ENCODE measurements at regions not wholly inside any gene's neighbourhood (a gene's known extent, or its start where the extent isn't known, plus 50 kb on each side); places are given as distances from the start of the nearest gene placed in this dataset.

DNA sequence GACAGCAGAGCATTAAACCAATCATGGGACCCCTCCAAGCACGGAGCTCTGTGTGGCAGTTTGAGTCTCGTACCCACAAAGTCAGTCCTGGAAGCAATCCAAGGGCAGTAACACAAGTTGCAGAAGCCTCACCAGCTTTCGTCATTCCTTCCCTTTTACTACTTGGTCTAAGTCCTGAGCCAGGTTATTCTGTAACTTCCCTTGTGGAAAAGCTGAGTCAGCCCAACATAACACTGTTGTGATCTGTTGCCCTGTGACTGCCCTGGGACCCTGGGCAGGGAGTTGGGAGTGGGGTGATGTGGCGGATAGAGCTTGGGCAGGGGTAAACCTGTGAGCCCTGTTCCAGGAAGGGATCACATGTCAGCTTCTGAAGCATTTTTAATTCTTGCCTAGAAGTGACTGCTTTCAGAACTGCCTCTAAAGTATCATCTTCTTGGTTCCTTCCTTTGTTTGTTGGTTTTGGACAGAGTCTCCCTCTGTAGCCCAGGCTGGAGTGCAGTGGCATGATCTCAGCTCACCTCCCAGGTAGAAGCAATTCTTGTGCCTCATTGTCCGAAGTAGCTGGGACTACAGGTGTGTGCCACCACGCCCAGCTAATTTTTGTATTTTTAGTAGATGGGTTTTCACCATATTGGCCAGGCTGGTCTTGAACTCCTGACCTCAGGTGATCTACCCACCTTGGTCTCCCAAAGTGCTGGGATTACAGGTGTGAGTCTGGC is 183.7 kb upstream of the JAG1 start:
- TF ChIP-seq, protein P1, sequence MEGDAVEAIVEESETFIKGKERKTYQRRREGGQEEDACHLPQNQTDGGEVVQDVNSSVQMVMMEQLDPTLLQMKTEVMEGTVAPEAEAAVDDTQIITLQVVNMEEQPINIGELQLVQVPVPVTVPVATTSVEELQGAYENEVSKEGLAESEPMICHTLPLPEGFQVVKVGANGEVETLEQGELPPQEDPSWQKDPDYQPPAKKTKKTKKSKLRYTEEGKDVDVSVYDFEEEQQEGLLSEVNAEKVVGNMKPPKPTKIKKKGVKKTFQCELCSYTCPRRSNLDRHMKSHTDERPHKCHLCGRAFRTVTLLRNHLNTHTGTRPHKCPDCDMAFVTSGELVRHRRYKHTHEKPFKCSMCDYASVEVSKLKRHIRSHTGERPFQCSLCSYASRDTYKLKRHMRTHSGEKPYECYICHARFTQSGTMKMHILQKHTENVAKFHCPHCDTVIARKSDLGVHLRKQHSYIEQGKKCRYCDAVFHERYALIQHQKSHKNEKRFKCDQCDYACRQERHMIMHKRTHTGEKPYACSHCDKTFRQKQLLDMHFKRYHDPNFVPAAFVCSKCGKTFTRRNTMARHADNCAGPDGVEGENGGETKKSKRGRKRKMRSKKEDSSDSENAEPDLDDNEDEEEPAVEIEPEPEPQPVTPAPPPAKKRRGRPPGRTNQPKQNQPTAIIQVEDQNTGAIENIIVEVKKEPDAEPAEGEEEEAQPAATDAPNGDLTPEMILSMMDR (IDR thresholded peaks at IDR 0.05; ENCODE audit: low read depth, low read length, missing control alignments) = no peak

DNA sequence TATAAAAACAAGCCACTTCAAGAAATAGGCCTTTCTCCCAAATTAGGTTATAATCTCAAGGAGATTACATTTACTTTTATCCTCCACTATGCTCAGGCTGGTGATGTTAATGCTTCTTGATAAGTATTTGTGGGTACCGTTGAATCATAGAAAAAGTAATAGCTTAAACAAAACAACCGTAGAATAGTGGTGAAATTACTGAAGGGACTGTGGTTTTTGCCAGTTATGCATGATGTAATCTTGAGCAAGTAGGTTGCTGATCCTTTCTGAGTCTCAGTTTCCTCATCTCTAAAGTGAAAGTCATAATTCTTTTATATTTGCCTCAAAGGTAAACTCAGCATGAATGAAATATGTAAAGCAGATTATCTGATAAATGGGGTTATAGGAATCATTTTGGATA is 187.3 kb upstream of the JAG1 start:
- peak; percentile 49 for DNase-seq (ENCODE audit: low read depth)
- in situ Hi-C loops (cut with HindIII; ENCODE audit: low sequenced_read_pairs) = no loop called here
- no peak overlapping the region for H3K4me3 ChIP-seq (ENCODE audit: low read depth, low read length)
- TF ChIP-seq, protein P1 (IDR thresholded peaks at IDR 0.05; ENCODE audit: low read depth, low read length, missing control alignments) = no peak

More for the DNA sequence above, 183.7 kb upstream of the JAG1 start:
- H3K4me3 ChIP-seq (ENCODE audit: low read depth, low read length) = no peak overlapping the region
- in situ Hi-C loops (cut with HindIII; ENCODE audit: low sequenced_read_pairs) = no loop called here
- no peak for DNase-seq (ENCODE audit: low read depth)

DNA sequence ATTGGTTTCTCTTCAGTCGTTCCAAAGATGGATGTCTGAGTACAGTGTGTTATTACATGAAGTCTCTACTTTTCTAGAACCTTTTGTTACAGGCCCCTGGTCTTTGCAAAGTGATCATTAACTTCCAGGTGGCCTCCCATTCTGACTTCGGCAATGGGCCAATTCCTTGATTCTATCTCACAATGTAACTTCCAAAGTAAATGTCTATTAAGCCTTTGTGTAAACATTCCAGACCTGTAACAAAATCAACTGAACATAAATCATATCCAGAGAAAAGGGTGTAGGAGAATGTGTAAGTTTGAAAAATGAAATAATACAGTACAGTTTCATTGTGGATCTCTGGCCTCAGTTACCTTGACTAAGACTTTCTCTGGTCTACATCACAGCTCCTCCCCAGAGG is 187.8 kb upstream of the JAG1 start:
- TF ChIP-seq, protein P1 (IDR thresholded peaks at IDR 0.05; ENCODE audit: low read depth, low read length, missing control alignments) = no peak
- no peak for DNase-seq (ENCODE audit: low read depth)
- in situ Hi-C loops (cut with HindIII; ENCODE audit: low sequenced_read_pairs) = no loop called here
- no peak overlapping the region for H3K4me3 ChIP-seq (ENCODE audit: low read depth, low read length)

DNA sequence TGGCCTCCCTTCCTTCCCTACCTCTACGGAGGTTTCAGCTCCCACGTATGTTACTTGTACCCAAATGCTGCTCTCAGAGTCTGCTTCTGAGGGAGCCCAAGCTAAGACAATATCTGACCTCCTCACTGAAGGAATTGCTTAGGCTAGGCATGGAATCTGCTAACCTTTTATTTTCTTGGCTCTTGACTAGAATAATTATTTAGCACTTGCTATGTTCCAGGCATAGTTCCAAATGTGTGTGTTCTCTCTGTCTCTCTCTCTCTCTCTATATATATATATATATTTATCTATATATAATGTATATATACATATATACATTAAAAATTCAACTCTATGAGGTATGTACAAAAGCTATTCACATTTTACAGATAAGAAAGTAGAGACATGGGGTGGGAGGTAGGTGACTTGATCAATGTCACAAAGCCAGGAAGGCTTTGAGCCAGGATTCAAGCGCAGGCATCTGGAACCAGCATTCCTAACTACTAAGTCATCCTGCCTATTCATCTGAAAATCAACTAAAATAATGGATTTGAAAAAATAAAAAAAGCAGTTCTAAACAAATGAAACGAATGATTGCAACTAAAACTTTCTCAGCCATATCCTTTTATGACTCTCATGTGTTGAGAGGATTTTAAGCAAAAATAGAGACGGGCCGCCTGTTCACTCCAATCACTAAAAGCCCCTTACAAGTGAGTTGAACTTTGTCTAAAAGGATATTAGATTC is 189.7 kb upstream of the JAG1 start:
- no peak overlapping the region for H3K4me3 ChIP-seq (ENCODE audit: low read depth, low read length)
- TF ChIP-seq, protein P1 (IDR thresholded peaks at IDR 0.05; ENCODE audit: low read depth, low read length, missing control alignments) = no peak
- DNase-seq (ENCODE audit: low read depth) = peak; percentile 81
- in situ Hi-C loops (cut with HindIII; ENCODE audit: low sequenced_read_pairs) = no loop called here

DNA sequence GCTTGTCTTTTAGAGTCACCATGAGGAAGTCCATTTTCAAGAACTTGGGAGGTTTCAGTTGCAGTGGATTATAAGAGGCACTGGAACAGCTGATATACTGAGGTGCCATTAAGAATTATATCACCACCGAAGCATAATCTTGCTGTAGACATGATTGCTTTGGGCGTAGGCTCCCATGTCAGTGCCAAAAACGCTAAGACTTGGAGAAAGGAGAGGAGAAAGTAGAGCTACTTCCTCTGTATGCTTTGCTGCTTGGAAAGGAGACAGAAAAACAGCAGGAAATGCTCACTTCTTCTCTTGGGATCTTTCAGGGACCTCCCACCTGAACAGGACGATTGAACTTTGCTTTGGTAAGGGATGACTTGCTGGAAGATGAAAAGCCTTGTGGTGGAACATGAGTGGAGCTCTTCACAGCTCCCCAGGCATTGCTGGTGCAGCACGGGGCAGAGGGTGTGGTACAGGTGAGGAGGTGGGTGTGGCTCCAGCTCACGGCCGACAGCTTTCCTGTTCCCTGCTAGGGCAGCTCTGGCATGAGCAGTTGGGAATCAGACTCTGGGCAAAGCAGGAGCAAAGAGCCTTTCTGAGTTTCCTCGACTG is 190.4 kb upstream of the JAG1 start:
- no peak overlapping the region for H3K4me3 ChIP-seq (ENCODE audit: low read depth, low read length)
- TF ChIP-seq, protein P1 (IDR thresholded peaks at IDR 0.05; ENCODE audit: low read depth, low read length, missing control alignments) = no peak
- in situ Hi-C loops (cut with HindIII; ENCODE audit: low sequenced_read_pairs) = no loop called here
- no peak for DNase-seq (ENCODE audit: low read depth)

DNA sequence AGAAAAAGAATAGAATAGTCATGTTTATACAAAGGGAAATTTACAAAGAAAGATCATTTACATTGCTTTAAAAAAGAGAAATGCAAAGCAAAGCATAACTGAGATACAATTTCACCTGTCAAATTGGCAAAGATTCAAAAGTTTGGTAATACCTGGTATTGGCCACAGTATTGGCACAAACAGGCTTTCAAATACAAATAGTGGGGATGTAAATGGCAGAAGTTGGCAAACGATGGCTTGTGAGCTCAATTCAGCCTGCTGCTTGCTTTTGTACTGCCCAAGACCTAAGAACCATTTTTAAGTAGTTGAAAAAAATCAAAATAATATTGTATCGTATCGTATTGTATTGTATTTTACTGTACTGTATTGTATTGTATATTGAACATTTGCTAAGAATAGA is 194.5 kb upstream of the JAG1 start:
- DNase-seq (ENCODE audit: low read depth) = no peak
- TF ChIP-seq, protein P1 (IDR thresholded peaks at IDR 0.05; ENCODE audit: low read depth, low read length, missing control alignments) = no peak
- in situ Hi-C loops (cut with HindIII; ENCODE audit: low sequenced_read_pairs) = no loop called here
- H3K4me3 ChIP-seq (ENCODE audit: low read depth, low read length) = no peak overlapping the region

All from astrocyte of the cerebellum (primary cell).